ENCODE measurements at regions not wholly inside any gene's neighbourhood (a gene's known extent, or its start where the extent isn't known, plus 50 kb on each side); places are given as distances from the start of the nearest gene placed in this dataset.

- DNase-seq (ENCODE audit: low read depth, low spot score), result no peak
- Histone ChIP-seq H3K4me3 (replicated peaks in 1 of 3; ENCODE audit: insufficient read depth in 1 of 3, low read depth in 1 of 3, low read length in 3 of 3) (no peak overlapping the region), H2AFZ (ENCODE audit: low read depth, low read length) (no peak overlapping the region), H3K4me1 (ENCODE audit: control insufficient read depth, extremely low read depth, insufficient read depth, low read length) (no peaks in the 10 kb centered on the region), H3K9me1 (replicated peaks; ENCODE audit: control insufficient read depth, extremely low read depth, insufficient read depth, low read length) (no peaks in the 10 kb centered on the region), H3K27me3 (ENCODE audit: control insufficient read depth in 2 of 2, insufficient read depth in 2 of 2, low read length in 2 of 2) (no peaks in the 10 kb centered on the region), H3K9ac (replicated peaks; ENCODE audit: extremely low read depth, insufficient read depth, low read length) (no peak overlapping the region), H3K79me2 (ENCODE audit: control insufficient read depth, insufficient read depth, low read length) (no peaks in the 10 kb centered on the region), H3K4me2 (ENCODE audit: insufficient read depth, low read length) (no peak overlapping the region), H3K9me3 (replicated peaks; ENCODE audit: control insufficient read depth, insufficient read depth, low read length) (peaks cover 4% of the 10 kb centered on the region), H3K27ac (ENCODE audit: insufficient read depth, low read depth, low read length) (no peak overlapping the region), H4K20me1 (replicated peaks; ENCODE audit: control insufficient read depth, extremely low read depth, insufficient read depth, low read length) (no peaks in the 10 kb centered on the region), H3K36me3 (ENCODE audit: control insufficient read depth in 2 of 2, extremely low read depth in 1 of 2, insufficient read depth in 2 of 2, low read length in 2 of 2) (no peaks in the 10 kb centered on the region)
- no TSS peak for BruUV-seq (replicated peaks)
- TF ChIP-seq GATA2 (IDR thresholded peaks at IDR 0.05; ENCODE audit: insufficient read depth, insufficient read length, low read depth, low read length), result no peak
- no peak for FAIRE-seq
- CTCF ChIA-PET, result no interaction called here
- intact Hi-C loops (cut with micrococcal nuclease) (no loop called here), dilution Hi-C loops (cut with MboI; ENCODE audit: extremely low pct_ligation_motif_present, low sequenced_read_pairs) (no loop called here)
- POLR2A ChIA-PET, result no interaction called here
Measured at GRCh38 chr2:14306268-14306861, 326.2 kb upstream of the LRATD1 start.

- H3K9ac ChIP-seq (replicated peaks; ENCODE audit: extremely low read depth, insufficient read depth, low read length), result no peak overlapping the region
- ChIA-PET CTCF (no interaction called here), POLR2A (no interaction called here)
- no peaks in the 10 kb centered on the region for H3K36me3 ChIP-seq (ENCODE audit: control insufficient read depth in 2 of 2, extremely low read depth in 1 of 2, insufficient read depth in 2 of 2, low read length in 2 of 2)
- no peak overlapping the region for H2AFZ ChIP-seq (ENCODE audit: low read depth, low read length)
- dilution Hi-C loops (cut with MboI; ENCODE audit: extremely low pct_ligation_motif_present, low sequenced_read_pairs), result no loop called here
- TF ChIP-seq POLR2A (IDR thresholded peaks at IDR 0.05; ENCODE audit: low read depth, low read length) (no peak), GATA2 (IDR thresholded peaks at IDR 0.05; ENCODE audit: insufficient read depth, insufficient read length, low read depth, low read length) (no peak), POLR2AphosphoS5 (IDR thresholded peaks at IDR 0.05; ENCODE audit: insufficient read depth, low read depth, low read length) (no peak), EZH2 (IDR thresholded peaks at IDR 0.05; ENCODE audit: borderline replicate concordance, low read depth, low read length, severe bottlenecking) (no peak), CTCF (IDR thresholded peaks at IDR 0.05; ENCODE audit: extremely low read depth in 1 of 2, insufficient read depth in 1 of 2, low read depth in 1 of 2, low read length in 2 of 2) (no peak), FOS (IDR thresholded peaks at IDR 0.05; ENCODE audit: borderline replicate concordance, insufficient read depth, low read length) (no peak), MAX (IDR thresholded peaks at IDR 0.05; ENCODE audit: insufficient read depth, insufficient read length) (no peak), MYC (IDR thresholded peaks at IDR 0.05; ENCODE audit: low read depth, low read length) (no peak), JUN (IDR thresholded peaks at IDR 0.05; ENCODE audit: borderline replicate concordance, insufficient read depth, insufficient read length, low read depth) (no peak)
- no peak for DNase-seq (ENCODE audit: low read depth, low spot score)
- H3K4me3 ChIP-seq (replicated peaks in 1 of 3; ENCODE audit: insufficient read depth in 1 of 3, low read depth in 1 of 3, low read length in 3 of 3), result no peak overlapping the region
- no peaks in the 10 kb centered on the region for H3K4me1 ChIP-seq (ENCODE audit: control insufficient read depth, extremely low read depth, insufficient read depth, low read length)
- no peak overlapping the region for H3K4me2 ChIP-seq (ENCODE audit: insufficient read depth, low read length)
- H3K79me2 ChIP-seq (ENCODE audit: control insufficient read depth, insufficient read depth, low read length), result no peaks in the 10 kb centered on the region
- intact Hi-C loops (cut with micrococcal nuclease), result no loop called here
- no peaks in the 10 kb centered on the region for H3K27me3 ChIP-seq (ENCODE audit: control insufficient read depth in 2 of 2, insufficient read depth in 2 of 2, low read length in 2 of 2)
- H3K9me3 ChIP-seq (replicated peaks; ENCODE audit: control insufficient read depth, insufficient read depth, low read length), result no peaks in the 10 kb centered on the region
- no peak overlapping the region for H3K27ac ChIP-seq (ENCODE audit: insufficient read depth, low read depth, low read length)
- no peaks in the 10 kb centered on the region for H4K20me1 ChIP-seq (replicated peaks; ENCODE audit: control insufficient read depth, extremely low read depth, insufficient read depth, low read length)
- H3K9me1 ChIP-seq (replicated peaks; ENCODE audit: control insufficient read depth, extremely low read depth, insufficient read depth, low read length), result no peaks in the 10 kb centered on the region
- FAIRE-seq, result no peak
- BruUV-seq (replicated peaks), result no TSS peak
Measured at GRCh38 chr2:14313341-14313740, 319.2 kb upstream of the LRATD1 start.

Measured in endothelial cell of umbilical vein (primary cell).